Smooth muscle cell of the brain vasculature (primary cell): ENCODE measurements at regions not wholly inside any gene's neighbourhood (a gene's known extent, or its start where the extent isn't known, plus 50 kb on each side); places are given as distances from the start of the nearest gene placed in this dataset.
"Not testable (repeated sequence)": the region's sequence is repeated elsewhere in the genome, so short reads cannot be mapped to it uniquely, and the experiment has no call there.

Experiments used
- DNase-seq: peaks from one replicate; pipeline ENCODE4 v3.0.0-alpha.2; 2012; ENCODE audit warnings: low read depth, low spot score

DNA sequence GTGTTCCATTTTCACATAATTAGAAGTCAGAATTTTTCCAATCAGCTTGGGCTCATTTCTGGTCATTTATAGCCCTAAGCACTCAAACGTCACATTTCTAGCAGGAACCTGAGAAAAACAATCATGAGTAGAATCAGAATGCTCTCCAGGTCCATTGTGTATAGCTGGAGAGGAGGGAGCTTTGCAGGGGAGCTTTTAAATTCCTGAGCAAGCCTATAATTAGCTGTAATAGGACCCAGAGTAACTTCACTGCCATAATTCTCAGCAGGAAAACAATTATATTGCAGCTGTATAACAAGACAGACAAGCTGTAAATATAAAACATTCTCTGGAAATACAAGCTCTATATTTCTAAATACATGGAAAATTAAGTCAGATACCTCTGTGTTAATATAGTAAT lies 637.6 kb upstream of the SGCD start:
- no peak for DNase-seq

DNA sequence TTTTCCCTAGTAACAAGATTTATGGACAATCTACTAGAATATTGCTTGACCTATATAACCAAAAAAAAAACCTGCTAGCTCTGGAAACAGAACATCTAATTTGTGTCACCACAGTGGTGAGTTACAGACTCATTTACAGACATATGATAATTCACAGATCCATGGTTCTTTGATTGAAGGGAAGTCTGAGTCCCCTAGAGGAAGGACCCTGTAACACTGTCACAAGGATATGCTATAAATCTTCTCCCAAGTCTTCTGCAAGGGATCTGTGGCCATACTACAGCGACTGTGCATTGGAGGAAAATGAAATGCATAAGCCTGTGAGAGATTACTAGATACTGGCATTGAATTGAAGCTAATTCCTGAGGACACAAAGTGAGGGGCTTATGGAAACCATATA lies 630.6 kb upstream of the SGCD start:
- no peak for DNase-seq

DNA sequence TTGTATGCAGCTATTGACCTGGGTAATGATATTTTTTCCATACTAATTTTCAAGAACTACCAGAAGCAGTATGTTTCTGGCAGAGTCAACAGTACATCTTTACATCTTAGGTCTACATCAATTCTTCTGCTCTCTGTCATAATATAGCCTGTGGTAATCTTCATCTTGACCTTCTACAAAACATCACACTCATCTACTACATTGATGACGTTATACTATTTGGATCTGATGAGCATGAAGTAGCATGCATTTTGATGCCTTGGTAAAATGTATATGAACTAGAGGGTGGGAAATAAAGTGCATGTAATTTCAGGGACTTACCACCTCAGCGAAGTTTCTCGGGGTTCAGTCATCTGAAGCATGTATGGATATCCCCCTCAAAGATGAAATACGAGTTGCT lies 629.7 kb upstream of the SGCD start:
- DNase-seq: no peak

DNA sequence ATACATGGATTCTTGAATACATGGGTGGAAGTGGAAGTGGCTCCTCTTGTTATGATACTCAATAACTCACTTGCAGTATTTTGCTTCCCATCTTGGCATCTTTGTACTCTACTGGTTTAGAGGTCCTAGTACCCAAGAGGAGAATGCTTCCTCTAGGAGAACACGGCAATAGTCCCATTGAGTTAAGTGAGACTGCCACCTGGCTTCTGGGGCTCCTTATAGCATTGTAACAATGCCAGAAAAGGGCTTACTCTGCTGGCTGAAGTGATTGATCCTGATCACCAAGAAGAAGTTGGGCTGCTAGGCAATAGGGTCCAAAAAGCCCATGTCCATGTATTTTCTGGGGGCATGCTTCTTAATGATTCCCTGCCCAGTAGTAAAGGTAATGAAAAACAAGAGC lies 627.6 kb upstream of the SGCD start:
- no peak for DNase-seq

DNA sequence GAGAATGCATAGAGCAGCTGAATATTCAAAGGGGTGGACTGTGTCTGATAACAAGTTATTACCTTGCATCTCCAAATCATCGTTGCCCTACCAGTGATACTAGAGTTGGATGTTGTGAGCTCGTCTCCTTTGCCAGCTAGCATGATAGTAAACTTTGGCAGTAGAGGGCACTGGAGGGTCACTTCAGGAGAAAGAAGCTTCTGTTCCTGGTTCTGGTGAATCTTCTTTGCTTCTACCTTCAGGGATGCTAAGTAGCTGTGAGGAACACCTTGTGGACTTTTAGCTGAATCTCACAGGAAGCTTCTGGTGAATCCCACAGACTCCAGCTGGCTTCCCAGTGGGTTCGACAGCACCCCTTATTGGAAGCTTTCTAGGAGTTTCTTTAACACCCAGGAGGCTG lies 626.6 kb upstream of the SGCD start:
- DNase-seq: no peak

DNA sequence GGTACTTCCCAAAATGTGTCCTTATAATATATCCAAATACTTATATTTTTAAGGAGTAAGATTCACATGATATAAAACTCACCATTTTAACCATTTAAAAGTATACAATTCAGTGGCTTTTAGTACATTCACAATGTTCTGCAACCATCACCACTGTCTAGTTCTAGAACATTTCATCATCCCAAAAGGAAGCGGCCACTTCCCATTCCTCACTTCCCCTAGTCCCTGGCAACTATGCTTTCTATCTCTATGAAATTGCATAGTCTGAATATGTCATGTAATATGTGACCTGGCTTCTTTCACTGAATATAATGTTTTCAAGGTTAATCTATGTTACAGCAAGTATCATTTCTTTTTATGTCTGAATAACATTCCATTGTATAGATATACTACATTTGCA lies 615.1 kb upstream of the SGCD start:
- no peak for DNase-seq

DNA sequence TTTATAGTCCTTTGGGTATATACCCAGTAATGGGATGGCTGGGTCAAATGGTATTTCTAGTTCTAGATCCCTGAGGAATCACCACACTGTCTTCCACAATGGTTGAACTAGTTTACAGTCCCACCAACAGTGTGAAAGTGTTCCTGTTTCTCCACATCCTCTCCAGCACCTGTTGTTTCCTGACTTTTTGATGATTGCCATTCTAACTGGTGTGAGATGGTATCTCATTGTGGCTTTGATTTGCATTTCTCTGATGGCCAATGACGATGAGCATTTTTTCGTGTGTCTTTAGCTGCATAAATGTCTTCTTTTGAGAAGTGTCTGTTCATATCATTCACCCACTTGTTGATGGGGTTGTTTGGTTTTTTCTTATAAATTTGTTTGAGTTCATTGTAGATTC lies 612.5 kb upstream of the SGCD start:
- not testable (repeated sequence) for DNase-seq

DNA sequence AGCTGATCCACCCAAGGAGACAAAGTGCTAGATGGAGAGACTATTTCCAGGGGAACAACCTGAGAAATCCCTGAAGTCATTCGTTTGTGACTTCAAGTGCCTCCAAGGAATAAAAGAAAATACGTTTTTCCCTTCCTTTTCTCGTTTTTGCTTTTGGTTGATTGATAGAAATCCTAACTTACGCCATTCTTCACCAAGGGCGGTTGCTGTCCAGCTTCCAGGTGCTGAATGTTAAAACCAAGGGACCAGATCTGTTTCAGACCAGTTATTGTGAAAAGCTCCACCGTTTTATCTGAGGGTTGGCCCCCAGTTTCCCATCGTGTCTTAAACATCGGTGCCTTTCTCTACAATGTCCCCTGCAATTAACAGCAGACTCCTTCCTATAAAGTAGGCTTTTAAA lies 600.7 kb upstream of the SGCD start:
- no peak for DNase-seq

DNA sequence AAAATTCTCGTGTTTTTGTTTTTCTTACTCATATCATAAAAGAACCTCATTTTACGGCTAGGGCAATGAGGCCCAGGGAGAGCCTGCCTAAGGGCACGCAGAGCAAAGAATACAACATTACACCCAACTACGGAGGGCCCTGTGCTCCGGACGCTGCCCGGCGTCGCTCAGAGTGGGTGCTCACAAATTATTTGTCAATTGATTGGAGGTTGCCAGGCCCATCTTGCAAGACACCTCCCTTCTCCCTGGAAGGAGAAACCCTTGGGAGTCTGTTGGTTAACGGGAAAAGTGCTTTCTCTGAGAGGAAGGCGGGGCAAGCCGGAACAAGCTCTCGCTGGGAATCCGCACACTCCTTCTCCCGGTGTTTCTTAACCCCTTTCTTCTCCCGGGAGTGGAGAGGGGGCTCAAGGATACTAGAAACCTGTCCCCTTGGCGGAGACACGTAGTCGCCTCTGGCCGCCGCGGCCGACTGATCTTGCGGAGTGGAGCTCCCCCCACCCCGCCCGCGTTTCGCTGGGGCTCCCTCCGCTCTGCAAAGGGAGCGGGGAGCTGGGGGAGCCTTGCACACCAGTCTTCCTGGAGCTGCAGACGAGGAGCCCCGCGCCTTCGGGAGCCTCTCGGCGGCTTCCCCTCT lies 599.3 kb upstream of the SGCD start:
- DNase-seq: no peak

DNA sequence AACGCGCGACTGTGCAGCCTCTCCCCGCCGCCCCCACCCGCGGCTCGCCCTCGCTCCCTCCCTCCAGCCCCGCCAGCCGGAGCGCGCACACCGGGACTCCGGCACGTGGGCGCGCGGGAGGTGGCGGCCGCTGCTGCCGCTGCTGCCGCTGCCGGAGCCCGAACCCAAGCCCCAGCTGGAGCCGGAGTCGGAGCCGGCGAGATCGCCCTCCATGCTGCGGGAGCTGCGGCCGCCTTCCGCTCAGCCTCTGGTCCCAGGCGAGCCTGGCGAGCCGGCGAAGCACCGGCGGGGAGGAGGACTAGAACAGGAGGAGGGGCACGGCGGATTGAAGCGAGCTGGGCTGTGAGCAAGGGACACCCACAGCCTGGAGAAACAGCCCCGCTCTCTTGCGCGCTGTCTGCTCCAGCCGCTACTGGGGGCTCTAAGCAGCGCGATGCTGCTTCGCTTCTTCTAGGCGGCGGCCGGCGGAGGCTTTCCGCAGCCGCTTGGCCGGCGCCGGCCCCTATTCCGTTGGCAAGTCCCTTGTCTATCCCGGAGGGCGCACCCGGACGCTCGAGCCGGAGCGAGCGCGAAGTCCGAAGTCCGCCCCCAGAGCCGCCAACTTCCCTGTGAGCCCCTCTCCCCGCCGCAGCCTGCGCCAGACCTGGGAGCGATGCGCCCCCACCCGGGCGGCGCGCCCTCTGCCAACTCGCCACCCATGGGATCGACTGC lies 598.7 kb upstream of the SGCD start:
- no peak for DNase-seq

DNA sequence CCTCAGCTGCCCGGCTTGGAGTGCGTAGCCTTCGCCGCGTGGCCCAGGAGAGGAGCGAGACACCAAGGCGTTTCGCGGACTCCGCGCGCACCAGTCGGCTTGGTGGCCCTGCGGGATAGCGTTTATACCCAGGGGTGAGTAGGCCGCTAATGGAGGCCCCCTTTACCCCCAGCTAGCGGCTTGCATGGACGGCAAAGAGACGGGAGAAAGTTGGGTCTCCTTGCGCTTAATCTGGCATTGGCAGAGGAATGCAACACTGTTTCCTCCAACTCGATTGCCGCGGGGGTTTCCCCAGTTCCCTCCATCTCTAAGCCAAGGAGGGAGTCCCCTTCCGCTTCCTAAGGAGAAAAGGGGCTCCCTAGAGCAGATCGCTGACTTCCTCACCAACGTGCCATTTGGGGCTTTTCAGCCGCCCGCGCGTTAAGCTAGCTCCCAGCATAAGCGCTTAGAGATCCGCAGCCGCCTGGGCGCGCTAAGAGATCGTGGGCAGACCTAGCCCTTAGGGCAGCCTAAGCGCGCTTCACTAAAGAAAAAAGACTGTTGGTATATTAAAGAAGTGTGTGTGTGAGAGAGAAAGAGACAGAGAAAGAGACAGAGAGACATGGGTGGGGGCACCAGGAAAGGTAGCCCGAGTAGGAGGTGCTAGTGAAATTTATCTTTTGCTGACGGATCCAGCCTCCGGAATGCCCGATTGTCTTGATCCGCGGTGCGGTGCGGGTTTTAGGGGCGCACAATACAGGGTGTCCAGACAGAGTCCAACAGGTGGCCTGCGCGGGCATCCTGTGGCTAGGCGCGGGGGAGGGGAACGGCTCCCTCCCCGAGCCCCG lies 597.9 kb upstream of the SGCD start:
- no peak for DNase-seq

DNA sequence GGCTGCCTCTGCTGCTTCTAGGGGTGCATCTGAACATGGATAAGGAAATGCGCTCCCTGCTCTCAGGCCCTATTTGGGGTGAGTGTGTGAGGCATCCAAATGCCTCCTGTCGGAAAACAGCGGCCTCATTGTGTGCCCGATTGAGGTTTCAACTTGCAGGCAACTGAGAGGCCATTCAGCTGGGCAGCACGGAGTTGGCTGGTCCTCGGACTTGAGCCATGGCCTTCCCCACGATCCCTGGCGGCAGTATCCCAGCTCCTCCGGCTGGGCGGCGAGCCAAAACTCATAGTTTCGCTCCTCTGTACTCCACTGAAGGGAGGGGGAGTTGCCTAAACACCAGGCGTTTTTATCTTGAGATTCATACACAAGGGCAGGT lies 597.3 kb upstream of the SGCD start:
- no peak for DNase-seq

DNA sequence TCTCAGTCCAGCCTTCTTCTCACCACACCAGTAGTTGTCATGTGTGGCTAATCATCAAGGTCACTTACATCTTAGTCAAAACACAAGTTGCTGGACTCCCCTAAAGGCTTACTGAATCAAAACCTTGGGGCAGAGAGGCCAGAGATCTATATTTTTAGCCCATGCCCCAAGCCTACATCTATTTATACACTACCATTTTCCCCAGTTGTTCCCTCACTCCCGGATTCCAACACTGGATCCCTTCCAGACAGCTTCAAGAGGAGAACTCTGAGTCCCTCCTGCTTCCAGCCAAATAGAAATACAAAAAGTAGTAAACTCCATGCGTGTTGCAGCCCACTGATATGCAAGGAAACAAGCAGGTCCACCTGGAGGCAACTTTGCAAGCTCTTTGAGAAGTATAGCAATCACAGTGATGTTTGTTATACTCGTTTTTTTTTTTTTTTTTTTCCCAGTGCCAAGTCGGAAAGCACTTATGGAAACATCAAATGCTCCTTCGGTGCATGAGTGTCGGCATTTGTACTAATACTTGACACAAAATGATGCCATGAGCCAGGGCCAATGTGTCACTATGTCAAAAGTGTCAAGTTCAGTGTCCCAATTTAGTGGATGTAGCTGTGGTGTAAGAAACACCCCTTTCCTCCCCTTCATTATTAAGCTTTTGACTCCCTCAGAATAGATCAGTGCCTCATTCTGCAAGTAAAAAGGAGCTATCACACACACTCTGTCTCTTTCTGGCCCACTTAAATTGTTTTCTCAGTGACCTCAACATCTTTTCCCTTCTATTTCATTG lies 594.2 kb upstream of the SGCD start:
- DNase-seq: no peak

DNA sequence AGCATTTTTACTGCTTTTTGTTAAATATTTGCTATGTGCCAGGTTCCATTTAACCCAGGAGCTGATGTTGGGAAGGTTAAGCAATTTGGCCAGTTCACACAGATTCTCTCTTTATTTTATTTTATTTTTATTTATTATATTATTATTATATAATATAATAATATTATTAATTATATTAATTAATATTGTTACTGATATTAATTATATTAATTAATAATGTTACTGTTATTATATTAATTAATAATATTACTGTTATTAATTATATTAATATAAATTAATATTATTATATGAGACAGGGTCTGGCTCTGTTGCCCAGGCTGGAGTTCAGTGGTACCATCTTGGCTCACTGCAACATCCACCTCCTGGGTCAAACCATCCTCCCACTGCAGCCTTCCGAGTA lies 593.0 kb upstream of the SGCD start:
- no peak for DNase-seq

DNA sequence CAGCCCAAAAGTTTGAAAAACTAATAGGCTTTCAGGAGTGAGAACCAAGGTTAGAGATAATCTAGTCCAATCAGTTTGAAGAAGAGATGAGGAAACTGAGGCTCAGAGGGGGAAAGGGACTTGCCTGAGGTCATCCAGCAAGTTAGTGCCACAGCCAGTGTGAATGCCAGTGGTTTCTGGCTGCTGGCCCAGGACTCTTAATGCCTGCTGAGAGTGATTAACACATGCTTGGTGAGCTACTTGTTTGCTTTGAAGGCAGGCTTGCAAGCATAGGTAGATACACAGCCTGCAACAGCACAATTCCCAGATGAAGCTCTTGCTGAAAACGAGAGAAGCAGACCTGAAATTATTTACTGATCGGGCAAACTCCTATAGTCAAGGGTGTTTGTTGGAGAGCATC lies 591.6 kb upstream of the SGCD start:
- no peak for DNase-seq

DNA sequence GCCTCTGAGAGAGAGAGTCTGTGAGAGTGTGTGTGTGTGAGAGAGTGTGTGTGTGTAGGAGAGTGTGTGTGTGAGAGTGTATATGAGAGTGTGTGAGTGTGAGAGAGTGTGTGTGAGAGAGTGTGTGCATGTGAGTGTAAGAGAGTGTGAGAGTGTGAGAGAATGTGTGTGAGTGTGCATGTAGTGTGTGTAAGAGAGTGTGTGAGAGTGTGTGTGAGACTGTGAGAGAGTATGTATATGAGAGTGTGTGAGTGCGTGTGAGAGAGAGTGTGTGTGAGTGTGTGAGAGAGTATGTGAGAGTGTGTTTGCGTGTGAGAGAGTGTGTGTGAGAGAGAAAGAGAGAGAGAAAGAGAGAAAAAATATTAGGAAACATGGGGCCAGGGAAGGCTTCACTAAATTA lies 588.3 kb upstream of the SGCD start:
- DNase-seq: no peak

DNA sequence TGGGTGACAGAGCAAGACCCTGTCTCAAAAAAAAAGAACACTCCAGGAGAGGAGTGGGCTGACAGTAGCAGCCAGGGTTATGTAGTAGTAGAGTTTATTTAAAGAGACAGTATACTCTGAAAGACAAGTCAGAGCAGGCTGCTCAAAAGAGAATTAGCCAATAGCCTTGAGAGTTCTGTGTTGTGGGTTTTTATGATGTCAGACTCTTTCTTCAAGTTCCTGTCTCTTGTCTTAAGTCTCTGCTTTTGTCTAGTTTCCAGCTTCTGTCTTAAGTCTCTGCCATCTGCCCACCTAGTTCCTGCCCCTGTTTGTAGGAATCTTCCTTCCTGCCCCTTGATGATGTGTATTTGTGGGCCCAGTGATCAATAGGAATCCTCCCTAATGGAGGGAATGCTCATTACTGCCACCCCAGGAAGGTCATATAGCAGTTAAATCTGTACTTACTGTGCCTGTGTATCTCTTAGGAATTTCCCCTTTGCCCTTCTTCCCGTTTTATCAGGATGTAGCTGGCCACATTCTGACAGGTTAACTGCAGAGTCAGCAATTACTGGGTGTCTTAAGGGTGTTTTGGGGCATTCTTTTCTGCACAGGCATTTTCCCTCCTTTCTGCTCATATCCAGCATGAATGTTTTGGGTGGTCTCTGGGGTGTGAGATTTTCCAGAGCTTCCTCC lies 580.5 kb upstream of the SGCD start:
- DNase-seq: no peak

DNA sequence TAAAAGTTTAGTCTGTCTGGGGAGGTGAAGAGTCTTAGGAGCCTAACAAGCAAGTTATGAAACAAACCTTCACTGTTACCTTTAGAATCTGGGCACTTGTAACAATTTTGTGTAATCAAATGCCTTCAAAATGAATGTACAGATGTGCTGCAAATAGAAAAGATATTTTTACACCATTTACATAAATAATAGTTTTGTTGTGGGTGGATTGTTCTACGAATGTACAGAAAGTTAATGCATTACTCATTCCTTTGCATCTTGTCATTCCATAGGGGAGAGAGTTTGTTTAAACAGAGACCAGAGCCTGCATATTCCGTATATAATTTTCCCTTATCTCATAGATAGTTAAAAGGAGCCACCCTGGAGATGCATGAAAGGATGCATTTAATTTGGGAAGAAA lies 576.9 kb upstream of the SGCD start:
- DNase-seq: no peak

DNA sequence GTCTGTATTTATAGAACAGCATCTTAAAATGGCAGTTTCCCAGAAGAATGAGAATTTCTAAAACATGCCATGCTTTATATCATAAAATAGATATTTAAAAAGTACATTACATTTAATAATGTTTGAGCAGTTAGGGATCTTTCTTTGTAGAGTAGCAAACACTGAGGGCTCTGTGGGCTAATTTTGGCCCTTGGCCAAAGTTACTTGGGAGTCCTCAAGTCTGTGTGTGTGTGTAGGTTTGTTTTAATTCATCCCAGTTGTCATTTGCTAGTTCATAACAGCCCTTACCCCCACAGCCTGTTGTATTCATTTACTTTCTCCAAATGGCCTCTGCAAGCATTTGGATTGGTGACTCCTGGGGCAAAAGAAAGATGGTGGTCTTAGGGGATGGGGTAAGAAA lies 576.4 kb upstream of the SGCD start:
- DNase-seq: no peak

DNA sequence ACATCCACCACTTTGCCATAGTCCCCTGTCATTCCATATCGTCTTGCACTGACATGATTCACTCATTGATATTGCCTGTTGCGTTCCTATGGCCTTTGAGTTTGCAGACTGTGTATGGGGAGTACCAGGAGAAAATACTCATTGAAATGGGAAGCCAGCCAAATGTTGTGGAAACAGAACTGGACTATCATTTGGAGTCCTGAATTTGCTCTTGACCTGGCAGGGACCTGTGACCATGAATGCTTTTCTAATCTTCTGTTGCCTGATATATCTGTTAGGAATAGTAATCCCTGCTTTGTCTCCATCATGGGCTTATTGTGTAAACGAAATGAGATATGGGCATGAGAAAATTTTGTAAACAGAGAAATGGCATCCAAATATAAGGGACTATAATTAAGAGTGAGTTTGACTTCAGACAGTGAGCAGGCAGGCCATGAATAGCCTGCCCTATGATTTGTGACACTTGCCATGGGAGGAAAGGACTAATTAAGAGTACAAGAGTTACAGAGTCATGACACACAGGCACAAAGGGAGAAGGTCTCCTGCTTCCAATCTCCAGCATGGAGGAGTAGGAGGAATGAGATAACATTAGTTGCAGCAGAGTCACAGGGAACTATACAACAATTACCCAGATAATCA lies 572.9 kb upstream of the SGCD start:
- no peak for DNase-seq

DNA sequence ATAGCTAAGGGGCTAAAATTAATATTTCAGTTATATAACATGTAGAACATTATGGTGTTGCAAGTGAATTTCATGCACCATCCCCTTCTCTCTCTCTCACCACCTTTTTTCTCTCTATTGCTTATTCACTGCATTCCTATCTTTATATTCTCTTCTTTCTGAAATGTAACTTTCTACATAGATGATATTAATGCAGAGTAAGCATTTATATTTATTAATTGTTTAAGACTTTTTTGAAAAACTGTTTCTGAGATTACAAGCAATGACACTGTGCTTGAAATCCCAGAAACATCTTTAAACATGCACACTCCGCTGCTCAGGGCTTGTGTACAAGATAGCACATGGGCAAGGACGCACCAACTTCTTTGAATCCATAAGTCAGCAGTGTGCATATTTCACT lies 567.7 kb upstream of the SGCD start:
- DNase-seq: no peak
